SK-MEL-5 (cell line): ENCODE measurements at regions not wholly inside any gene's neighbourhood (a gene's known extent, or its start where the extent isn't known, plus 50 kb on each side); places are given as distances from the start of the nearest gene placed in this dataset.

Experiments
- DNase-seq: peaks from one replicate; pipeline ENCODE4 v3.0.0-alpha.2; 2016; ENCODE audit warnings: low read depth, low spot score
- in situ Hi-C: cut with HindIII; loops from 2 replicates; pipeline ENCODE4 v1.10.0; 2016; ENCODE audit warnings: low sequenced_read_pairs, high pct_unique_total_duplicates, low pct_unique_long_range_greater_than_20kb

GRCh38 chr1:3954170-3955169 lies 54.4 kb upstream of the C1orf174 start:
- in situ Hi-C loops = no loop called here
- no peak for DNase-seq

DNA sequence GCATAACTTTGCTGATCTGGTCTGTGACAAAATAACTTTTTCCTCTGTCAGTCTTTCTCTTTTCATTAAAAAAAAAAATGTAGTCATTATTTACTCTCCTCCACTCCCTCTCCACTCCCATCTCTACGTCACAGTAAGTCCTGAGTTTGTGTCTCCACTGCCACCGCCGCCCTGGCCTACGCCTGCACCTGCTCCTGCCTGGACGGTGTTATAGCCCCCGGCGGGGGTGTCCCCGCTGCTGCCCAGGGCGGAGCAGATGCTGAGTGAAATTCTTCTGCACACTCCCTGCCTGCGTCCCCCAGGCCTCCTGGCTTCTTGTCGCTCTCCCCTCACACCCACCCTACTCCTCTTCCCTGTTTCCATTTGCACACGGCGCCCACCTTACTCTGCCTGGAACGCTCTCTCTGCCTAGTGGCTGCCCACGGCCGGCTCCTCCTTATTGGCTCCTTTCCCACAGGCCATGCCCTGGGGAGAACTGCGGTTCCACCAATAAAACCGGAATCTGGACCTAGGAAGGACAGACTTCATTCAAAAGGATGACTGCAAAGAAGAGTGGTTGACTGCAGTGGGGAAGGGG lies 55.2 kb upstream of the C1orf174 start:
- in situ Hi-C loops = no loop called here
- no peak for DNase-seq

GRCh38 chr1:3956527-3957170 lies 56.6 kb upstream of the C1orf174 start:
- DNase-seq = no peak
- in situ Hi-C loops = no loop called here

DNA sequence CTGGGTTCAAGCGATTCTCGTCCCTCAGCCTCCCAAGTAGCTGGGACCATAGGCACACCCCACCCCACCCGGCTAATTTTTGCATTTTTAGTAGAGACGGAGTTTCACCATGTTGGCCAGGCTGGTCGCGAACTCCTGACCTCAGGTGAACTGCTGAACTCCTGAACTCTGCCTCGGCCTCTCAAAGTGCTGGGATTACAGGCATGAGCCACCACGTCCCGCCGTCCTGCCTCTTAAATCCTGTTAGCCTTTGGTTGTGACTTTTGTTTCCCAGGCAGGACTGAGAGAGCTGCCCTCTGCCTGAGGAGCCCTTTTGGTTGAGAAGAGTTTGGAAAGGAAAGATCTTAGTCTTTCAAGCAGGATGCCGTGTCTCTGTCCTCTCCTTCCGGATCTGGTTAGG lies 59.3 kb upstream of the C1orf174 start:
- DNase-seq = no peak

GRCh38 chr1:3963554-3963953 lies 63.5 kb upstream of the C1orf174 start:
- in situ Hi-C loops = no loop called here
- no peak for DNase-seq

More for the DNA sequence above, 59.3 kb upstream of the C1orf174 start:
- in situ Hi-C loops = no loop called here

GRCh38 chr1:3965693-3966092 lies 65.6 kb upstream of the C1orf174 start:
- DNase-seq = no peak
- in situ Hi-C loops = no loop called here

GRCh38 chr1:3968851-3969250 lies 68.8 kb upstream of the C1orf174 start:
- in situ Hi-C loops = no loop called here

DNA sequence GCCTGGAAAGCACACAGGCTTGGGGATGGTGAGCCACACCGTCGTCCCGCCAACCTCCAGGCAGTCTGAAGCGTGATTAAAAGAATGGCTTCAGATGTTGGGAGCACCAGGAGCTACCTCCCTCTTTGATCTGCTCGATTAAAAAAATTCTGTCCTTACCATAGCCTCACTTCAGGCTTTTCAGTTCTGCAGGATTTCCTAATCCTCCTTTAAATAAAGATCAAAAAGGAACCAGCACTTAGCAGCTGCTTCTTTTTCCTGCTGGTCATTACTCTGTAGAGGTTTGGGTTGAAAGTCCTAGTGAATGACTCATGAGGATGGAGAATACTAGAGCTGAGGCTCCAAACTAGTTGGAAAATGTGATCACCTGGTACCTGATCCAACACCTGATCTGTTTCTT lies 71.9 kb upstream of the C1orf174 start:
- DNase-seq = no peak
- in situ Hi-C loops = no loop called here

More at GRCh38 chr1:3968851-3969250, 68.8 kb upstream of the C1orf174 start:
- DNase-seq = no peak

DNA sequence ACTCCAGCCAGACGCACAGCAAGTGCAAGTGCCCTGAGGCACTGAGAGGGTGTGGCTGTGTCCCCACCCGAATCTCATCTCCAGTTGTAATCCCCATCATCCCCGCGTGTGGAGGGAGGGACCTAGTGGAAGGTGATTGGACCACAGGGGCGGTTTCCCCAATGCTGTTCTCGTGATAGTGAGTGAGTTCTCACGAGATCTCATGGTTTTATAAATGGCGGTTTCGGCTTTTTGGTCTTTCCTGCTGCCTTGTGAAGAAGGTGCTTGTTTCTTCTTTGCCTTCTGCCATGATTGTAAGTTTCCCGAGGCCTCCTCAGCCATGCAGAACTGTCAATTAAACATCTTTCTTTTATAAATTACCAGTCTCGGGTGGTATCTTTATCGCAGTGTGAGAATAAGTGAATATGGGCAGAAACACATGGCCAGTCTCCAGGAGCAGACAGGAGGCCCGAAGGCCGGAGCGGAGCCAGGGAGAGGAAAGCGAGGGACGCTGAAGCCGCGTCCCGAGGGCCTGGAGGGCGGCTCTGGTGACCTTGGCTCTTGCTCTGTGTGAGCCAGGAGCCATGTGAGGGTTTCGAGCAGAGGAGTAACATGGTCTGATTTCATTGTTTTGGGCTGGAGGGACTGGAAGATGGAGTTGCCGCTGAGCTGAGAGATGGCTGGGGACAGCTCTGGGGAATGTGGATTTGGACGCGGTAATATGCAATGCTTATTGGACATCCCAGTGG lies 76.0 kb upstream of the C1orf174 start:
- in situ Hi-C loops = no loop called here
- DNase-seq = no peak

GRCh38 chr1:3976821-3977220 lies 76.7 kb upstream of the C1orf174 start:
- in situ Hi-C loops = no loop called here
- DNase-seq = no peak

DNA sequence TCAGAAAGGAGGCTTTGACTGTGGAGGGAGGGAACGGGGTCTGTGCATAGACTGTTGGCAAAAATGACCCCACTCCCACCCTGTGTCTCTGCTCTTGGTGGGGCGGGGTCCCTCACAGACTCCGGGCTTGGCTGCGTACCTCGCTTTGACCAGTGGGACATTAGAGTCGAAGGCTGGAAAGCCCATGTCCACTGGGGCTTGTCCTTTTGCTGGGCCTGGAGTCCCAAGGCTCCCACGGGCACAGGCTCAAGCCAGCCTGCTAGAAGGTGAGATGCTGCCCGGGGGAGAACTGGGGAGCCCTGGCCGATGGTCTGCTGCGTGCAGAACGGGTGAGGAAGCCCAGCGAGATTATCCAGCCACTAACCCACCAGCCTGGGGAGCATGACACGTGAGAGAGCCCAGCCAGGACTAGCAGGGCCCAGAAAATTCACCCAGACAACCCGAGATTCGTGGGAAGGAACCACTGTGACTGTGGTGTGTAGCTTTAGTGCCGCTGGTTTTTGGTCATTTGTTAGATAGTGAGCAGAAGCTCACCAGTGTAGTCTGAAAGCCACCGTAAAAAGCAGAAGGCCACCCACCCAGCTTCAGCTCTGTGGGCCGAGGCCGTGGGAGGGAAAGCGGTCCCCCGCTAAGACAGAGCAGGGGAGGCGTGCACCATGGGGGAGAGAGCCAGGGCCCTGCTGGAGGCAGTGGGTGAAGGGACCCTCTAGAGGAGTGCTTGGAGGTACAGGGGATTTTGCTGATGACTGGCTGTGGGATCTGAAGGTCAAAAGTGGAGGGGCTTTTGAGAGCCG lies 78.3 kb upstream of the C1orf174 start:
- in situ Hi-C loops = no loop called here
- no peak for DNase-seq

- no peak for DNase-seq
- in situ Hi-C loops = no loop called here
Observed at GRCh38 chr1:3978990-3979325, 78.9 kb upstream of the C1orf174 start.

- in situ Hi-C loops = no loop called here
- no peak for DNase-seq
Observed at GRCh38 chr1:3981261-3981660, 81.2 kb upstream of the C1orf174 start.

GRCh38 chr1:3981746-3982505 lies 81.9 kb upstream of the C1orf174 start:
- DNase-seq = no peak
- in situ Hi-C loops = no loop called here

DNA sequence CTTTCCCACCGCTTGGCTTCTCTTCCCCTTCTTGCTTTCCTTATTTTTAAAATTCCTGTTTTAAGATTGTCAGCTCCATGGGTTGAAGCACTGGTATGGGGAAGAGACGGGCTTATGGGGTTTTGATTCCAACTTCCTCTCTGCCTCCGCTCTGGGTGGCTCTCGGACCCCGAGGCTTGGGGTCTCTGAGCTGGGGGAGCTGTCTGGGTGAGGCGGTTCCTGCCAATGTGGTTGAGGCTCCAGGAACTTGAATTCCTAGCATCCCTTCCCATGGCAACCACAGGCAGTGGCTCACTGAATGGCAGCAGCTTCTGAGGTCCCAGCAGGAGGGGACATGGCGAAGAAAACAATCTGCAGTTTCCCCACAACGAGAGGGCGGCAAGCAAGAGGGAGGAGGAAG lies 83.1 kb upstream of the C1orf174 start:
- DNase-seq = no peak
- in situ Hi-C loops = no loop called here

DNA sequence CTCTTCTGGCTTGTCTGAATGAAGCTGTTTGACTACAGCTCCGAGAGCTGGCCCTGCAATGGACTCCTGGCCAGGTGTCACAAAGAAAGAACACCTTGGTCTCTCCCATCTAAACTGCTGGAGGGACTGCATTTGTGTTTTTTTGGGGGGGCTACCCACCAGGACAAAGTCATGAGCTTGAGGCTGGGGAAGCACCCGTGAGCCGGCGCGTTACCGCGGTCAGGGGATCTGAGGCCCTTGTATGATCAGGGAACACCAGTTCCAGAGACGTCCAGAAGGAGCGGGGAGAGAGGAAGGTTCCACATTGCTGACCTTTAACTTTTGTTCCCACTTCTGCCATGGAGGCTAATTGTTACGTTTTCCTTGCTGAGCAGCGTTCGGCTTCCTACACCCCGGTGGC lies 84.5 kb upstream of the C1orf174 start:
- in situ Hi-C loops = no loop called here
- no peak for DNase-seq
